NCI-H345 treated with DMSO at 0.1 percent for 48 hours (cell line): ENCODE measurements at regions not wholly inside any gene's neighbourhood (a gene's known extent, or its start where the extent isn't known, plus 50 kb on each side); places are given as distances from the start of the nearest gene placed in this dataset.
"Not testable (repeated sequence)": the region's sequence is repeated elsewhere in the genome, so short reads cannot be mapped to it uniquely, and the experiment has no call there.

Source experiments
- DNase-seq: peaks from one replicate; lab custom pipeline; 2025; ENCODE audit not compliant: unreplicated experiment; lab: John Stamatoyannopoulos, UW

DNA sequence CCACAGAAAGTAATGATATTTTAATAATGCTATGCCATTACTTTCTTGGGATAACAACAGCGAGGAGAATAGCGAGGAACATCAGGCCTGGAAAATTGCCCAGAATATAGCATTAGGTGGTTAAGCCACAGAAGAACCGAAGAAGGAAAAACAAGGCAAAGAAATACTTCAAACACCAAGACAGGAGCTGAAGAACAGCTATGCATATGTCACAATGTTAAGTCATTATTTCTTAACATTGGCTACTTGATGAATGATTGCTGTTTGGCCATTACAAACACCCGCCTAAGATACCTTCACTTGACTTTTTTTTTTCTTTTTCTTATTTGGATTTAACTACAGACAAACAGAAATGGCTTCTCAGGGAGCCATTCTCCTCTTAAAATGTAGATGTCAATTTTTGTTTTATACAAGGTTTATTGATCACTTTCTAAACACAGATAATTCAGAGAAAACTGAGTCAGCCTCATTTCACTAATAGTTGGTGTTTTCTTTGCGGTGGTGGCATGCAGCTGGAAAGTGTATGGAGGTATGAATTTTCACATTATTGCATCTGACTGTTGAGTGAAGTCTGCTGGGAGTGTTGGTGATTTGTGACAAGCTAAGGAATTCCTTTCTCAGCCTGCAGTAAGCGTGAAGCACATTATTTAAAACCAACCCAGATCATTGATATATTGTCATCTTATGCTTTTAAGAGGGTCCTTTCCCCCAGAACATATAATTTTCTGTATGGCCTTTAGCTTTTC lies 705.7 kb upstream of the NR2F2 start:
- DNase-seq = no peak

DNA sequence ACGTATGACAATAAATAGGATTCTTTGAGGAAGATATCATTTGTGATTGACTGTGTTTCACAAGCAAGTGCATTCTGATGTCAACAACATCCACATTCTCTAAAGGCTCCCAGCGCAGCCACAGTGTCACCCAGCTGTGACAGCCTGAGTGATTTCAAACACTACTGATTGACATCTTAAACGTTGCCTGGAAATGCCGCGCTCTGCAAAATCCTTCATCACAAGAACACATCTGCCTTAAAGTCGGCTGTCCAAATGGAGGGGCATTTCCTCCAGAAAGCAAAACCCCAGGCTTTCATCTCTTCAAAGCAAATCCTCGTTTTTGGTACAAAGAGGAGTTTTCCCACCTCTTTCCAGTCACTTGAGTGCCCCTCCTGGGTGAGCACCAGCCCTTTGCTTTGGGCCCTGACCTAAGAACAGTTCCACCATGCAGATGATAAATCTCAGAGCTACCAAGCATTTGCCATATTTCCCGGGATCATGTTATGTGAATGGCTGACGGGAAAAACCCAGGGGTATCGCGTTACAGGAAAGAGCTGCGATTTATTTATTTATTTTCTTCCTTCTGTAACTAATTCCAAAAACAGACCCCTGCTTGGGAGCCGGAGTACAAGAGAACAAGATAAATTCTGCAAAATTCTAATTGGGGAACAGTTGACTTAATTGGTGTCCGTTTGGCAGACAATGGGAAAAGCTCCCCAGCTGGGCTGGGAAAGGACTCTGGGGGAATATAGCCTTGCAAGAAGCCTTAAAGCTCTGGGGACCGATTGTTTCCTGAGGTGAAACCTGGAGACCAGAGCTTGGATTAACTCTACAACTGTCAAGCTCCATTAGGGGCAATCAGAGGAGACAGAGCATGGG lies 703.8 kb upstream of the NR2F2 start:
- no peak for DNase-seq

DNA sequence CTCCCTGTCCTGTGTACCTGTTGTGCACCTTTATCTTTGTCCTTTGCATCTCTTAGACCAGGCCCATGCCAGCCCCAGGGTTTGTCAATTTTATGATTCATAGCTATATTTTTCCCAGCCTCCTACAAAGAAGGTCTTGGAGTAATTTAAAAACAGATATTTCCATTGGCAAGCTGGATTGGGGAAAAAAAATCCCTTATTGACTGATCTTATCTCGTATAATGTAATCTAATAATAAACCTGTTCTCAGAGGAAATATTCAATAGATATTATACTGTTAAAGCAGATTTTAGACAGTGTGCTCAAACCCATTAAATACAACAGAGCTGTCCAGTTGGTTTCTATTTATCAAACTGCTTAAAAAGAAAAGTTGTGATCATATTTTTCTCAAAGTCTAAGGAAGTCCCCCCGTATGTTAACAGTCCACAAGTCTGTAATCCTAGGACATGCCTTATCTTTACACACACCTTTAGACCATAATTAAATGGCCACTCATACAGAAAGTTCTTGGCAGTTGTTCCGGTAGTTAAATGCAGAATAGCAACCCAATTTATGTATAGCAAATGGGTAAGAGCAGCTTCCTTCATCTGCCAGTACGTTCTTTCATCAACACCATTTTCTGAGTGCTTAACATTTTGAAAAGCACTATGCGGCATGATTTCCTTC lies 700.9 kb upstream of the NR2F2 start:
- no peak for DNase-seq

DNA sequence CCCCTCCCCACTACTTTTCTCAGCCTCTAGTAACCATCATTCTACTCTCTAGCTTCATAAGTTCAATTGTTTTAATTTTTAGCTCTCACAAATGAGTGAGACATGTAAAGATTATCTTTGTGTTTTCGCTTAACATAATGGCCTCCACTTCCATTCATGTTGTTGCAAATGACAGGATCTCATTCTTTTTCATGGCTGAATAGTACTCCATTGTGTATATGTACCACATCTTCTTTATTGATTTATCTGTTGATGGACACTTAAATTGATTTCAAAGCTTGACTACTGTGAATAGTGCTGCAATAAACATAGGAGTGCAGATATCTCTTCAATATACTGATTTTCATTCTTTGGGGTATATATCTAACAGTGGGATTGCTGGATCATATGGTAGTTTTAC lies 699.8 kb upstream of the NR2F2 start:
- no peak for DNase-seq

DNA sequence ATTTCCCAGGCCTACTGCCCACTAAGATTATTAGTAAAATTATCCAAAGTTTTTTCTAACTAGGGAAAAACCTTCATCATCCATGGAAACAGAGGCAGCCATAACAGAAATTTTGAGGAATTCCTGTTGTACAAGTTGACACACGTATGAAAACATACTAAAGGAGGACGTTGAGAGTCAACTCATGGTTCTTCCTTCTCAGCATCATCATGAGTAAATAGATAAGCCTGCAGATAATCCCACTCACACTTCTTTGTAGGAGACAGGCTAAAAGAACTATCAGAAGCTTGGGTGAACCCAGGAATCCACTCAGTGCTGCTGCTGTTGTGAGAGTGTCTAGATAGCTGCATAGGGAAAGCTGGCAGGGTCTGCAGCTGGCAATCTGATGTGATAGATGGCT lies 694.8 kb upstream of the NR2F2 start:
- DNase-seq = no peak

DNA sequence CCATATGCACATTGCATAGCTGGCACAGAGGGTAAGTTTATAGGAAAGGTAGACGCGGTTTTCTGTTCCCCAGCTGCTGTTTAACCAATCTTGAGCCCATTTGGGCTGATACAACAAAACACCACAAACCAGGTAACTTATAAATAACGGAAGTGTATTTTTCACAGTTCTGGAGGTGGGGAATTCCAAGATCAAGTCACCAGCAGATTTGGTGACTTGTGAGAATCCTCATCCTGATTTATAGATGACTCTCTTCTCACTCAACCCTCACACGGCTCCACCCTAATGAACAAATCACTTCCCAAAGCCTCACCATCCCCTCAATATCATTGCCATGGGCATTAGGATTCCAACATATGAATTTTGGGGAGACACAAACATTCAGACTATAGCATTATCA lies 694.4 kb upstream of the NR2F2 start:
- DNase-seq = no peak

DNA sequence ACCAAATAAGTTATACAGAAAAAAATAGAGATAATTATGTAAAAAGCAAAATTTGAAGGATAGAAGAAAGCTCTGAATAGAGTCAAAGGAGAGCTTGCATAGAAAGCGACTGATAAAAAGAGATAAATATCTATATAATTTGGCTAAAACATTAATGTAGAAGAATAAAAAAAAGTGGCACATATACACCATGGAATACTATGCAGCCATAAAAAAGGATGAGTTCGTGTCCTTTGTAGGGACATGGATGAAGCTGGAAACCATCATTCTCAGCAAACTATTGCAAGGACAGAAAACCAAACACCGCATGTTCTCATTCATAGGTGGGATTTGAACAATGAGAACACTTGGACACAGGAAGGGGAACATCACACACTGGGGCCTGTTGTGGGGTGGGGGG lies 693.3 kb upstream of the NR2F2 start:
- DNase-seq = not testable (repeated sequence)

DNA sequence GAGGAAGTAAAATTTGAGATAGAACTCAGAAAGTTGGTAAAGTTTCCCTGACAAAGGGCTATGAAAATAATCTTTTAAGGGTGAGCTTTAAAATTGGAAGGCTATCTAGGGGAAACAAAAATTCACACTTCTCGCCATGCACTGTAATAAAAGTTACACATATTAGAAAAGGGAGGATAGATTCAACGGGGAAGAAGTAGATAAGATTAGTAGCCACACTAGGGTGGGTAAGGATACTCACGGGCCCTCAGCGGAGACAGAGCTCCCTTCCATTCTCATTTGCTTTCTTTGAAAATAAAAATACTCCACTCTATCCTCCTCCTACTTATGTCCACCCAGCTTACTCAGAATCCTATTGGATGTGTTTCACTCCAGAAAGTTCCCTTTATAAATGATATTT lies 691.3 kb upstream of the NR2F2 start:
- DNase-seq = no peak

DNA sequence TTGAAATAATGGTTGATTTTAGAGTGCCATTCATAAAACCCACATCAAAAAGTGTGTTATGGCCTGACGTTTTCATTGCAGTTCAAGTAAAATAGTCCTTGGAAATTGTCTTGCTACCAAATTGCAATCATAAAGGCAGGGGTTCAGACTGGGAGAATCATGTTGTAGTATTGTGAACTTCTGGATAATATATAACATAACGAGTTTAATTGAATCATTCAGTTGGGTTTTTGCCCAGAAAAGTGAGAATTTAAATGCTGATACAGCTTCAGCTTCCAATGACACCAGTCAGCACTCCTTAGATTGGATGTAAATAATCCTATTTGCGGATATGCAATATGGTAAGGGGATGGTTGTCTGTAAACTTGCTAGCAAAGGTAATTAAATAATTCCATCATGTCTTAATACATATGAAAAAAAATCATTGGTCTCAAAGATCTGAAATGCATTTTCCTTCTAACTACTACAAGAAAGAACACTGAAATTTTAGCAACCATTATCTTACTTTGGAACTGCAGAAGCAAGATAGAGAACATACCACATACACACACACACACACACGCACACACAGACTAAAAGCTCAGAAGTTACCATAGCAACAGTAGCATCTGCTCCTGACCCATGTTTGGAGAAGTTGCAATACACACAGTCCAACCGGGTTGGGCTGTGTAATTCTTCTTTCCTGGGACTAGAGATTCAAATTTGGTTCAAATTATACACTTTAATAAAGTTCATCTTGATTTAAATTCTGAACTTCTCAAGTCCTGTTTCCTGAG lies 686.2 kb upstream of the NR2F2 start:
- DNase-seq = no peak

DNA sequence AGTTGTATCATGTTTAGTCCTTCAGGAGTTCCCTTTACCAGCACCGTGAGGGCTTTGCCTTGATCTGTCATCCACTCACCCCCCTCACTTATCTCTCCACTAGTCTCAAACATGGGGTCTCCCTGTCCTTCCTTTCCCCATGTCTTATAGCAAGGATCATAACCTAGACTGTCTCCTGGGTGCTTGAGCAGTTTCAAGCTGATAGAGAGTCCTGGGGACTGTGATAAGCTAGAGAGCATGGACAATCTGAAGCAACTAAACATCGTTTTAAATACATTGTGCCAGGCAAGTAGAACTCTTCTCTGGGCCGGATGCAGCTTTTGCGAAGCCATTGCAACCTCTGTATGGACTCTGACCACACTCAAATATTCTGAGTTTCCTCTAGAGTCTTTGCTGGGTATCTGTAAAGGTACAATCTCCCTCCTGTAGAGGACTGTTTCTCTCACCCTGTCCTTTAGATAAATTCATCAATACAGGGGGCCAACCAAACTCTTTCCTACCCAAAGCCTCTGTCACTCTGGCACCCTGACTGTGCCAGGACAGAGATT lies 684.6 kb upstream of the NR2F2 start:
- no peak for DNase-seq

DNA sequence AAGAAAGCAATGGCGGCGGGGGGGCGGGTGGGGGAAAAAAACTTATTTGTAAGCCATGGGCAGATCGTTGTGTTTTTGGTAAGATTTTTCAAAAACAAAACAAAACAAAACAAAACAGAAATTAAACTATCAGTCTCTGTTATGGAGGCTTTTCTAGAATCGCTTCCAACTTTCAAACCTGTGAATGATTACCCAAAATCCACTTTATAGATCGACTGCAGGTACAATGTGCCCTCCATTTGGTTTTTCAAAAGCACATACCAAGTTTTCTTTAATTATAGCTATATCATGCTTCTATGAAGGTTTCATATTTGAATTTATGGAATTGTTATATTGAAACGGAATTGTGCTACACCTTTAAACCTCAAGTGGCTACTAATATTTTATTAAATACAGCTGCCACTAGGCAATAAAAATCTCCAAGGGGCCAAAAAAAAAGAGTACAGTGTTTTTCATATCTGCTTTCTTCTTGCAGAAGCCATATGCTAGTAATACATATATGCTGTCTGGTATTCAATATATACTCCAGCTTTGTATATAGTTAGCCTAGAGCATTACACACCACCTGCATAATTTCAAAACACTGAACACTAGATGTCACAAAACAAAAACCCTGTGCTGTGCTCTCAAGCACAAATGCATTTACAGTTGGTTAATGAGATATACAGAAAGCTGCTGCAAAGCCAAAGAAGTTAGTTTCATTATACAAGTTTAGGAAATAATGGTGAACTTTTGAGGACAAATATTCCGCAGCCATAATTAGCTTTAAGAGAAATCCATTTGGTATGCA lies 683.8 kb upstream of the NR2F2 start:
- peak; percentile 48 for DNase-seq

DNA sequence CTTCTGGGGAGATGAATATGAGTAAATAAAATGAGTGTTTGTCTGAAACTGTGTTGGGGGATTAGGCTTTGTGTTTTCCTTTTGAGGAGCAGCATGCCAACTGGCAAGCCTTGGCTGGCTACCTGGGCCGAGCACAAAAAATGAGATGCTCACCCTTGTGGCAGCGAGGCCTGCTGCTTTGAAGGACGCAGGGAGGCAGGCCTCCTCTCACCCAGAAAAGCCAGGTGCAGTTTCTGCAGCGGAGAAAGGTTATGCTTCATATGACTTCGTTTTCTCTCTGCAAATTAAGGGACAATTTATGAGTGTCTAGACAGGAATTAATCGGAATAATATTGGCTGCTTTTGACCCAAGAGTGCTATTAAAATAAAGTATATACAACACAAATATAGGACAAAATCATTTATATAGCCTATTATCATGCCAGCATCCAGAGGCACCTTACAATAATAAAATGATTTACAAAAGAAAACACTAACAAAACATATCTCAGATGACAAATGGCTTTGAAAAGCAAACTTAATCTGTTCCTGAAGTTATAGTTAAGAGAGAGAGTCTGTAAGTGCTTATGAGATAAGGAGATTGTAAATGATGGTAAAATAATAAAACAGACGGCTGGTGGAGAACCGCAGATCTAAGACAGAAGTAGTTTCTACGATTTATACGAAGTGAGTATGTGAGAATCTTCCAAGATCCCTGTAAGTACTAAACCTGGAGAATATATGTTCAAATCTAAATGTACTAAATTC lies 682.8 kb upstream of the NR2F2 start:
- DNase-seq = peak; percentile 61

DNA sequence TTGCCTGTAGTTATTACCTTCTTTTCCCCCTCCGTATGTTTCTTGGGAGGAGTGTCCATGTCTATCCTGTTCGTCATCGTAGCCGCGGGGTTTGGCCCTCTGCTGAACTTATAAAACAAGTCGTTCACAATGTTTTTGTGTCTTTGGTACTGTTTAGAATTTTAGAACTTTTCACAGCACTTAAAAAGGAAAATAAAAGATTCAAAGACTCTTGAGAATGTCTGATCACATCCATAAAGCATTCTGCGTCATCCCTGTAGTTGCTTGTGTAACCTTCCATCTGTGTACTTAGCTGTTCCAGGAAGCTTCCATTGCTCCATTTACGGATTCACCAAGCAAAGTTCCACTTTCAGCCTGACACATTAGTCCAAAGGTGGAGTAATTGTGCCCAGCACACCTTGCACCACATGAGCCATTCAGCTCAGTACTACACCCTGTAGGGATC lies 677.1 kb upstream of the NR2F2 start:
- no peak for DNase-seq

DNA sequence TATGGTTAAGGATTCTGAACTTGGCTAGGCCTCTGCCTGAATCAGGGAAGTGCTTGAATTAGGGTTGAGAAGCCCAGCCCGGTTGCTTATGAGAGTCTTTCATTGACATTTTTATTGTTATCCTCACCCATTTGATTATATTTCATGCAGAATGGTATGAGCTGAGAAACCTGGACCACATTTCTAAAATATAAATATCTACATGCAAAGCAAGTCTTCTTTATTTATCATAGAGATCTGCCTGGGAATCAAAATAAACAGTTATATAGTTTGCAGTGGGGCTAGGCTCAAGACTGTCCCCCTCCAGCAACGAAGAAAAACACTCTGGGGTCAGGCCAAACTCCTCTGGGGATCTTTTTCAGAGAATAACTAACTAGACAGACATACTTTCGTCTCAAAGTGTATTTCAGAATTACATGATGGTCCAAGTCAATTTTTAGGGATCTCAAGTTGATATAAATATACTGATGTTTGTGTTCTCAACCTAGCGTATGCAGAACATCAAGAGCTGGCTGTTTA lies 675.4 kb upstream of the NR2F2 start:
- no peak for DNase-seq

DNA sequence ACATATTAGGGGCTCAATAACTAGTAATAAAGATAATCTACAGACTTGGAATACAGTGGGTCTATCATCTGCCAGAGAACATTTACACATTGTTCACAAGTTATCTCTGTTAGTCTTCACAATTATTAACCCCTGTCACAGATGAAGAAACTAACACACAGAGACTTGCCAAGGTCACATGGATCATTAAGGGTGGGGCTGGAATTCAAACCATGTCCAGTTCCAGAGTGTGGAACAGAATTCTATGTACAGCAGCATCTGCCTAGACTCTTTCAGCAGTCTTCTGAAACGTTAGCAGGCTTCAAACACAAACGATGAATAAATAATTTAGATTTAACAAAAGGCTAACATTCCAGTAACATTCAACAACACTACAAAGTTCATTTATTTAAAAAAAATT lies 673.9 kb upstream of the NR2F2 start:
- DNase-seq = no peak

DNA sequence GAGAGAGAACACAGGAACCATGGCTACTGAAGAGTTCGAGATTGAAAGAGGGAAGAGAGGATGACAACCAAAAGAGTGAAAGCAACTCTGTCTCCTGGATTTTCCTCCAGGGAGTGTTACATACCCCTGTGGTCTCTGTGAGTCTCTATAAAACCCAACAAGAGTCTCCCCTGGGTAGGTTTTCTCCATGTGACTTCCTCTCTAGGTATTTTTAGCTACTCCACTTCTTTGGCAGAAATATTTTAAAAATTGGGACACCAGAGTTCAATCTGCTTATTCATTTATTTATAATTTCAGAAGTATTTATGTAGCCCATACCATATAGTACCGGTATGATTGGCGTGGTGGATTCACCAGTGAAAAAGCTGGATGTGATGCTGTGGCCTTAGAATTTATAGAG lies 671.7 kb upstream of the NR2F2 start:
- no peak for DNase-seq

DNA sequence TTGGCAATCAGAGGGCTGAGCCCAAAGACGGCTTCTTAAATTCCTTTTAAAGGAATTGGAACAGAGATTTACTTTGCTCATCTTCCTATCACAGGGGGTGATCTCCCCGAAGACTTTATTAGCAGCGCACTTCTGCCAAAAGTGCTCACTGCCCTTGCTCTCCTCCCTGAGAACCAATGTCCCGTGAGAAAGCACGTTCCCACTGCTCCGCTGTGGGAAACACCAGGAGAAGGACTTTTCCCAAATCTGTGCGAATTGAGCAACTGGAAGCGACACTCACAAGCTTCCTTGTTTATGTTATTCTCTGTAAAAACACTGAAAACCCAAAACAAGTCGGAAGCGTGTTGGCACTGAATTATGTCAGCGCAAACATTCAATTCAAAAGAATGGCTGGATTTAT lies 670.8 kb upstream of the NR2F2 start:
- no peak for DNase-seq

DNA sequence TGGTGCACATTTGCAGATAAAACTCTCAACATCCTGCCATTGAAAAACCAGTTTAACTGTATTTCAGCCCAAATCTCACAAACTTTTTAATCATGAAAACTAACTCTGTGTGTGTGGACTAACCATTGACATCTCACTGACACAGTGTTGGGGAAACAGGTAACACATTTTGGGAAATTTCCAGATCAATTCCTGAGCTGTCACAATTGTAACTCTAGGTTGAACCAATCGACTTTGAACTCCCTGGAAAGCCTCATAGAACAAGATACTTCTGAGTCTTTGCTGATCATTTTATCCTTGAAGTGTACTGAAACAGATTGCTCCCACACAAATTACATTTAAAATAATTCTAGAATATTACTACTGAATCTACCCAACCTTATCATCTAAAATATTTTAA lies 667.9 kb upstream of the NR2F2 start:
- no peak for DNase-seq
